Retinal pigment epithelial cell (primary cell): ENCODE measurements at regions not wholly inside any gene's neighbourhood (a gene's known extent, or its start where the extent isn't known, plus 50 kb on each side); places are given as distances from the start of the nearest gene placed in this dataset.

Experiments used
- DNase-seq: peaks from one replicate; pipeline ENCODE4 v3.0.0-alpha.2; 2010; ENCODE audit warnings: low read depth
- H3K4me3 ChIP-seq: 2 replicates; pipeline ENCODE4 v1.5.1; 2011; ENCODE audit warnings: mild to moderate bottlenecking, low read length, control low read depth, moderate library complexity
- CTCF ChIP-seq: conservative IDR thresholded peaks from 2 replicates; pipeline ENCODE4 v1.5.1; 2011; ENCODE audit warnings: low read depth, low read length, control low read depth, inconsistent platforms

GRCh38 chr13:44224450-44225149, 149.0 kb upstream of the SERP2 start:
- DNase-seq = no peak
- H3K4me3 ChIP-seq = no peak overlapping the region
- no peak for TF ChIP-seq CTCF

GRCh38 chr13:44229371-44230030, 144.1 kb upstream of the SERP2 start:
- no peak for TF ChIP-seq CTCF
- no peak overlapping the region for H3K4me3 ChIP-seq

GRCh38 chr13:44230071-44230470, 143.6 kb upstream of the SERP2 start:
- no peak overlapping the region for H3K4me3 ChIP-seq
- DNase-seq = no peak
- TF ChIP-seq CTCF = no peak

More at GRCh38 chr13:44229371-44230030, 144.1 kb upstream of the SERP2 start:
- no peak for DNase-seq

GRCh38 chr13:44230736-44231135, 142.9 kb upstream of the SERP2 start:
- no peak for TF ChIP-seq CTCF
- no peak overlapping the region for H3K4me3 ChIP-seq
- DNase-seq = no peak

GRCh38 chr13:44231786-44232516, 141.7 kb upstream of the SERP2 start:
- H3K4me3 ChIP-seq = no peak overlapping the region
- peak; percentile 64 for DNase-seq
- no peak for TF ChIP-seq CTCF

GRCh38 chr13:44232774-44233173, 140.8 kb upstream of the SERP2 start:
- no peak overlapping the region for H3K4me3 ChIP-seq
- no peak for DNase-seq
- no peak for TF ChIP-seq CTCF
